Endothelial cell (in vitro differentiated cells): ENCODE measurements at regions not wholly inside any gene's neighbourhood (a gene's known extent, or its start where the extent isn't known, plus 50 kb on each side); places are given as distances from the start of the nearest gene placed in this dataset.
"Not testable (repeated sequence)": the region's sequence is repeated elsewhere in the genome, so short reads cannot be mapped to it uniquely, and the experiment has no call there.

Experiments used
- DNase-seq: peaks from one replicate; pipeline ENCODE4 v3.0.0; 2021; ENCODE audit warnings: low spot score
- H3K27ac Mint-ChIP-seq: one replicate; pipeline ENCODE4 v1.8.0; 2021; ENCODE audit warnings: mixed read lengths, inconsistent platforms; ENCODE audit not compliant: unreplicated experiment
- H3K27me3 Mint-ChIP-seq: one replicate; pipeline ENCODE4 v1.8.0; 2021; ENCODE audit warnings: mild to moderate bottlenecking, moderate library complexity, mixed read lengths, inconsistent platforms; ENCODE audit not compliant: unreplicated experiment
- H3K36me3 Mint-ChIP-seq: one replicate; pipeline ENCODE4 v1.8.0; 2021; ENCODE audit warnings: mild to moderate bottlenecking, low read depth, mixed read lengths, inconsistent platforms; ENCODE audit not compliant: unreplicated experiment
- H3K4me1 Mint-ChIP-seq: one replicate; pipeline ENCODE4 v1.8.0; 2021; ENCODE audit warnings: mild to moderate bottlenecking, mixed read lengths, inconsistent platforms; ENCODE audit not compliant: unreplicated experiment
- H3K4me3 Mint-ChIP-seq: one replicate; pipeline ENCODE4 v1.8.0; 2021; ENCODE audit warnings: mild to moderate bottlenecking, mixed read lengths, inconsistent platforms; ENCODE audit not compliant: unreplicated experiment
- H3K9me3 Mint-ChIP-seq: one replicate; pipeline ENCODE4 v1.8.0; 2021; ENCODE audit warnings: mixed read lengths, inconsistent platforms; ENCODE audit not compliant: unreplicated experiment
- TF ChIP-seq, protein P1 (sequence below): fragments of 200-600 bp; sonication (generic); IDR thresholded peaks from one replicate; pipeline ENCODE4 v1.5.0; 2021; ENCODE audit warnings: antibody characterized with exemption; ENCODE audit not compliant: unreplicated experiment

DNA sequence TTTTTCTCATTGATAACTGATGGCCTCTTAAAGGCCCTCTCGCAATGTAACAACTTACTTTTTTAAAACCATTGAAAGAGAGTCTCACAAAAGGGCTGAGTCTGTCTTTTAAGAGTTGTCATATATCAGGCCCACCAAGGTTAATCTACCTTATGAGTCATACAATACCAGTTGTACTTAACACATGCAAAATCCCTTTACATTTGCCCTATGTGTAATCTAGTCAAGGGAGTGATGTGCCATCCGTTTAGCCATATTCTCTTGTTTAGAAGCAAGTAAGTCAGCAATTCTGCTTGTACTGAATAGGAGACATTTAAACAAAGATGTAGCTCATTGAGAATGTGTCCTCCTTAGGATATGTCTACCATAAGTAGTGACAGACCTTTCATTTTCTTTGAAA lies 143.7 kb downstream of the TENT5A start:
- Mint-ChIP-seq H3K4me1 (peaks cover 10% of the 10 kb centered on the region), H3K36me3 (no peaks in the 10 kb centered on the region), H3K4me3 (no peak overlapping the region), H3K27me3 (no peaks in the 10 kb centered on the region), H3K27ac (no peak overlapping the region), H3K9me3 (no peaks in the 10 kb centered on the region)
- TF ChIP-seq, protein P1, sequence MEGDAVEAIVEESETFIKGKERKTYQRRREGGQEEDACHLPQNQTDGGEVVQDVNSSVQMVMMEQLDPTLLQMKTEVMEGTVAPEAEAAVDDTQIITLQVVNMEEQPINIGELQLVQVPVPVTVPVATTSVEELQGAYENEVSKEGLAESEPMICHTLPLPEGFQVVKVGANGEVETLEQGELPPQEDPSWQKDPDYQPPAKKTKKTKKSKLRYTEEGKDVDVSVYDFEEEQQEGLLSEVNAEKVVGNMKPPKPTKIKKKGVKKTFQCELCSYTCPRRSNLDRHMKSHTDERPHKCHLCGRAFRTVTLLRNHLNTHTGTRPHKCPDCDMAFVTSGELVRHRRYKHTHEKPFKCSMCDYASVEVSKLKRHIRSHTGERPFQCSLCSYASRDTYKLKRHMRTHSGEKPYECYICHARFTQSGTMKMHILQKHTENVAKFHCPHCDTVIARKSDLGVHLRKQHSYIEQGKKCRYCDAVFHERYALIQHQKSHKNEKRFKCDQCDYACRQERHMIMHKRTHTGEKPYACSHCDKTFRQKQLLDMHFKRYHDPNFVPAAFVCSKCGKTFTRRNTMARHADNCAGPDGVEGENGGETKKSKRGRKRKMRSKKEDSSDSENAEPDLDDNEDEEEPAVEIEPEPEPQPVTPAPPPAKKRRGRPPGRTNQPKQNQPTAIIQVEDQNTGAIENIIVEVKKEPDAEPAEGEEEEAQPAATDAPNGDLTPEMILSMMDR: no peak
- DNase-seq: no peak

DNA sequence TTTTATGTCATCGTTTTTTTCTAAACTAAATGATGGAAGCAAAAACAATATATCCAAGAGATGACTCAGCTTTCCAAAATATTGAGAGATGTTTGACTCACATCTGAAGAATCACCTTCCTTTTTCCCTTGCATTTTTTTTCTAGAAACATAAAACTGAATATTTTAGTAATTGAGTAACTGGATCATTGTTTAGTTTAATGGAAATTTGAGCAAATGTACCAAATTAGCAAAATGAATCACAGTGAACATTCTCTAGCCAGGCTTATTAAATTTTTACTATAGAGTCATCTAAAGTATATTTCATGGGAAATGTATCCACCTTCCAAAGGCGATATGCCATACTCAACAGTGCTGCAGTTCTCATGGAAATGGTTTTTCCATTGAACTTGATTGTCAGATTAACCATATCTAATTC lies 145.5 kb downstream of the TENT5A start:
- no peak overlapping the region for H3K27ac Mint-ChIP-seq

DNA sequence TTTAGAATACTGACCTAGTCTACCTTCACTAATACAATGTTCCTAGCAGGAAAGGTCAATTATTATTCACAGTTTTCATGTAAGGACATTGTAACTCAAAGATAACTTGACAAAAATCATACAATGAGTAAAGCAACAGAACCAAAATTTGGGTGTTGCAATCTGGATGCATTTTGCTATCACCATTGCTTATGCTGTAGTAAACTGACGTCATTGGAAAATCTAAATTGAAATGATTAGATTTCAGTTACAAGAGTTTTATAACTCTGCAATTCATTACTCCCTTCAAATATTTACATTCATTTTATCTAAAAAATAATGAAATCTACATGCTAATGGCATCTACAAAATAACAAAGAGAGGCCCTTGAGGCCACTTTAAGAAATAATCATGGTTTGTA lies 147.0 kb downstream of the TENT5A start:
- TF ChIP-seq, protein P1: no peak
- DNase-seq: no peak

More for the DNA sequence above, 145.5 kb downstream of the TENT5A start:
- DNase-seq: no peak
- TF ChIP-seq, protein P1: no peak
- H3K4me3 Mint-ChIP-seq: no peak overlapping the region
- no peaks in the 10 kb centered on the region for H3K4me1 Mint-ChIP-seq
- no peaks in the 10 kb centered on the region for H3K36me3 Mint-ChIP-seq
- H3K9me3 Mint-ChIP-seq: no peaks in the 10 kb centered on the region
- no peaks in the 10 kb centered on the region for H3K27me3 Mint-ChIP-seq

DNA sequence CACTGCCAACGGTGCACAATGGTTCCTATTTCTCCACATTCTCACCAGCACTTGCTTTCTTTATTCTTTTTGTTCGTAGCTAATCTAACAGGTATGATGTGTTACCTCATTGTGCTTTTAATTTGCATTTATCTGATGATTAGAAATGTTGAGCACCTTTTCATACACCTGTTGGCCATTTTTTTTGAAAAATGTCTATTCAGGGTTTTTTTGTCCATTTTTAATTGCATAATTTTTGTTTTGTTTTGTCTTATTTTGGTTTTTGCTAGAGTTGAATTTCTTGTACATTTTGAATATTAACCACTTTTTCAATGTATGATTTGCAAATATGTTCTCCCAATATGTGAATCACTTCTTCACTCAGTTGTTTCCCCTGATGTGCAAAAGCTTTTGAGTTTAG lies 150.6 kb downstream of the TENT5A start:
- Mint-ChIP-seq H3K4me1 (no peaks in the 10 kb centered on the region), H3K9me3 (no peaks in the 10 kb centered on the region), H3K4me3 (no peak overlapping the region), H3K27me3 (no peaks in the 10 kb centered on the region), H3K36me3 (no peaks in the 10 kb centered on the region), H3K27ac (no peak overlapping the region)
- DNase-seq: no peak
- TF ChIP-seq, protein P1: no peak

More for the DNA sequence above, 147.0 kb downstream of the TENT5A start:
- Mint-ChIP-seq H3K4me1 (no peaks in the 10 kb centered on the region), H3K27ac (no peak overlapping the region), H3K4me3 (no peak overlapping the region), H3K27me3 (no peaks in the 10 kb centered on the region), H3K36me3 (no peaks in the 10 kb centered on the region), H3K9me3 (no peaks in the 10 kb centered on the region)

DNA sequence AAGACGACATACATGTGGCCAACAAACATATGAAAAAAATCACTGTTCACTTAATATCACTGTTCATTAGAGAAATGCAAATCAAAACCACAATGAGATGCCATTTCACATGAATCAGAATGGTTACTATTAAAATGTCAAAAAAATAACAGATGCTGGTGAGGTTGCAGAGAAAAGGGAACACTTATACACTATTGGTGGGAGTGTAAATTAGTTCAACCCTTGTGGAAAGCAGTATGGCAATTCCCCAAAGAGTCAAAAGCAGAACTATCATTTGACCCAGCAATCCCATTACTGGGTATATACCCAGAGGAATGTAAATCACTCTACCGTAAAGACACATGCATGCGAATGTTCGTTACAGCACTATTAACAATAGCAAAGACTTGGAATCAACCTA lies 152.0 kb downstream of the TENT5A start:
- not testable (repeated sequence) for H3K36me3 Mint-ChIP-seq, H3K4me3 Mint-ChIP-seq, H3K9me3 Mint-ChIP-seq, H3K4me1 Mint-ChIP-seq, H3K27ac Mint-ChIP-seq, DNase-seq, H3K27me3 Mint-ChIP-seq

DNA sequence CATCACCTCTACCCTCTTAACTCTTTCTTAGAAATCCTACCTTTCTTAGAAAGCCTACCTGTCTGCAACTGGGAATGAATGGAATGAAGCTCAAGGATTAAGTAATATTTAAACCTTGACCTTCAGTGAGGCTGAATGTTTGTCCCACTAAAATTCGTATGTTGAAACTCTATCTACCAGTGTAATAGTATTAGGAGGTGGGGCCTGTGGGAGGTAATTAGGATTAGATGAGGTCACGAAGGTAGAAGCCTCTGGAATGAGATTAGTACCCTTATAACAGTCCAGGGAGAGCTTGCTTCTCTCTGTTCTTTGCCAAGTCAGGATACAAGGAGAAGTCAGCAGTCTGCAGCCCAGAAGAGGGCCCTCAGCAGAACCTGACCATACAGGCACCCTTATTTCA lies 158.0 kb downstream of the TENT5A start:
- TF ChIP-seq, protein P1: no peak
- Mint-ChIP-seq H3K27ac (no peak overlapping the region), H3K9me3 (no peaks in the 10 kb centered on the region), H3K27me3 (no peaks in the 10 kb centered on the region), H3K4me1 (no peaks in the 10 kb centered on the region), H3K36me3 (no peaks in the 10 kb centered on the region), H3K4me3 (no peak overlapping the region)
- DNase-seq: no peak
